ENCODE measurements at regions not wholly inside any gene's neighbourhood (a gene's known extent, or its start where the extent isn't known, plus 50 kb on each side); places are given as distances from the start of the nearest gene placed in this dataset.

DNA sequence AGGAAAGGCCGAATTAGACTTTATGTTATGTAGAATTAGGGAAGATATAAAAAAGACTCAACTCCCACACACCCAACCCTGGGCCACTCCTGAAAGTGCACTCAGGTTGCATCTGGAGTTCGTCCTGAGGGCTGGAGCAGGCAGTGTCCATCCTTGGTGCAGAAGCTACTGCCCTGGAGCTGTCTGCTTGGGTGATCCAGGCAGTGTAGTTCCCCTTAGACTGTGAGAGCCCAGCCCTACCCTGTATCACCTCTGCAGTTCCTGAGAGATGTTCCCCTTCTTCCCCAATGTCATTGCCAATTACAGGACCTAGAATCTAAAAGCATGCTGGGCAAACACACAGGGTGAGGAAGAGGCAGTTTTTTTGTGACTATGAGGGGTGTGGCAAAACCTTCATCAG is 368.3 kb upstream of the ST8SIA4 start:
- TF ChIP-seq, protein P1, sequence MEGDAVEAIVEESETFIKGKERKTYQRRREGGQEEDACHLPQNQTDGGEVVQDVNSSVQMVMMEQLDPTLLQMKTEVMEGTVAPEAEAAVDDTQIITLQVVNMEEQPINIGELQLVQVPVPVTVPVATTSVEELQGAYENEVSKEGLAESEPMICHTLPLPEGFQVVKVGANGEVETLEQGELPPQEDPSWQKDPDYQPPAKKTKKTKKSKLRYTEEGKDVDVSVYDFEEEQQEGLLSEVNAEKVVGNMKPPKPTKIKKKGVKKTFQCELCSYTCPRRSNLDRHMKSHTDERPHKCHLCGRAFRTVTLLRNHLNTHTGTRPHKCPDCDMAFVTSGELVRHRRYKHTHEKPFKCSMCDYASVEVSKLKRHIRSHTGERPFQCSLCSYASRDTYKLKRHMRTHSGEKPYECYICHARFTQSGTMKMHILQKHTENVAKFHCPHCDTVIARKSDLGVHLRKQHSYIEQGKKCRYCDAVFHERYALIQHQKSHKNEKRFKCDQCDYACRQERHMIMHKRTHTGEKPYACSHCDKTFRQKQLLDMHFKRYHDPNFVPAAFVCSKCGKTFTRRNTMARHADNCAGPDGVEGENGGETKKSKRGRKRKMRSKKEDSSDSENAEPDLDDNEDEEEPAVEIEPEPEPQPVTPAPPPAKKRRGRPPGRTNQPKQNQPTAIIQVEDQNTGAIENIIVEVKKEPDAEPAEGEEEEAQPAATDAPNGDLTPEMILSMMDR (IDR thresholded peaks at IDR 0.05): no peak
- TF ChIP-seq CHD2 (IDR thresholded peaks at IDR 0.05; ENCODE audit: low read length, partially characterized antibody) (no peak), FOSL2 (IDR thresholded peaks at IDR 0.05; ENCODE audit: borderline replicate concordance, low read depth) (no peak), POLR2AphosphoS5 (IDR thresholded peaks at IDR 0.05; ENCODE audit: low read depth, low read length) (no peak), PBX3 (IDR thresholded peaks at IDR 0.05) (no peak), JUND (IDR thresholded peaks at IDR 0.05) (no peak), FOXJ3 (CRISPR knock-in tag; IDR thresholded peaks at IDR 0.05) (no peak), EP300 (IDR thresholded peaks at IDR 0.05; ENCODE audit: borderline replicate concordance in 1 of 2, low read depth in 1 of 2, low read length in 1 of 2) (no peak), SIN3A (IDR thresholded peaks at IDR 0.05; ENCODE audit: borderline replicate concordance, low read depth, low read length) (no peak)

All from SK-N-SH (cell line).